GM23338 (cell line): ENCODE measurements at regions not wholly inside any gene's neighbourhood (a gene's known extent, or its start where the extent isn't known, plus 50 kb on each side); places are given as distances from the start of the nearest gene placed in this dataset.

Source experiments
- ATAC-seq: fragments of 200-7000 bp; cut with Tn5 transposase; 3 replicates; pipeline ENCODE4 v1.9.1; 2020
- DNase-seq: peaks from one replicate; pipeline ENCODE4 v3.0.0-alpha.2; 2015; ENCODE audit warnings: low spot score
- H2AFZ ChIP-seq: fragments of 200-600 bp; sonication (generic); 2 replicates; pipeline ENCODE4 v1.8.0; 2016; ENCODE audit warnings: antibody characterized with exemption, mild to moderate bottlenecking, moderate library complexity
- H3F3A ChIP-seq: fragments of 200-600 bp; sonication (generic); replicated peaks from 2 replicates; pipeline ENCODE4 v1.8.0; 2017; ENCODE audit warnings: antibody characterized with exemption, mixed run types, low read depth
- H3K27ac ChIP-seq: fragments of 200-600 bp; sonication (generic); 2 replicates; pipeline ENCODE4 v1.6.1; 2016; ENCODE audit warnings: low read depth
- H3K27me3 ChIP-seq: fragments of 200-600 bp; sonication (generic); 2 replicates; pipeline ENCODE4 v1.8.0; 2016; ENCODE audit warnings: mild to moderate bottlenecking, mixed run types, moderate library complexity; ENCODE audit not compliant: insufficient read depth
- H3K36me3 ChIP-seq: fragments of 200-600 bp; sonication (generic); 2 replicates; pipeline ENCODE4 v1.8.0; 2016; ENCODE audit warnings: mild to moderate bottlenecking; ENCODE audit not compliant: insufficient read depth
- H3K4me1 ChIP-seq: fragments of 200-600 bp; sonication (generic); 2 replicates; pipeline ENCODE4 v1.8.0; 2016; ENCODE audit warnings: mild to moderate bottlenecking, moderate library complexity; ENCODE audit not compliant: insufficient read depth
- H3K4me2 ChIP-seq: fragments of 200-600 bp; sonication (generic); 2 replicates; pipeline ENCODE4 v1.7.1; 2017; ENCODE audit warnings: mixed run types
- H3K4me3 ChIP-seq: fragments of 200-600 bp; sonication (generic); 2 replicates; pipeline ENCODE4 v1.6.1; 2016; ENCODE audit warnings: mixed run types
- H3K79me2 ChIP-seq: fragments of 200-600 bp; sonication (generic); replicated peaks from 2 replicates; pipeline ENCODE4 v1.8.0; 2017; ENCODE audit warnings: mild to moderate bottlenecking; ENCODE audit not compliant: insufficient read depth
- H3K9me2 ChIP-seq: fragments of 200-600 bp; sonication (generic); 2 replicates; pipeline ENCODE4 v1.8.0; 2017; ENCODE audit not compliant: insufficient read depth
- H4K20me1 ChIP-seq: fragments of 200-600 bp; sonication (generic); replicated peaks from 2 replicates; pipeline ENCODE4 v1.8.0; 2017; ENCODE audit warnings: mild to moderate bottlenecking; ENCODE audit not compliant: insufficient read depth
- H3K27ac Mint-ChIP-seq: 2 replicates; pipeline ENCODE4 v1.8.0; 2020; ENCODE audit warnings: inconsistent platforms, mild to moderate bottlenecking, moderate library complexity, mixed read lengths
- H3K27me3 Mint-ChIP-seq: 3 replicates; pipeline ENCODE4 v1.8.0; 2022; ENCODE audit warnings: low read depth, mild to moderate bottlenecking, moderate library complexity, mixed read lengths, inconsistent platforms; ENCODE audit not compliant: insufficient read depth, poor library complexity
- H3K36me3 Mint-ChIP-seq: 3 replicates; pipeline ENCODE4 v1.8.0; 2021; ENCODE audit warnings: low read depth, mild to moderate bottlenecking, inconsistent platforms, moderate library complexity, mixed read lengths
- H3K4me1 Mint-ChIP-seq: 3 replicates; pipeline ENCODE4 v1.8.0; 2020; ENCODE audit warnings: mild to moderate bottlenecking, inconsistent platforms, mixed read lengths
- H3K4me3 Mint-ChIP-seq: 3 replicates; pipeline ENCODE4 v1.8.0; 2021; ENCODE audit warnings: moderate library complexity, mild to moderate bottlenecking, inconsistent platforms, mixed read lengths
- H3K9me3 Mint-ChIP-seq: 3 replicates; pipeline ENCODE4 v1.8.0; 2020; ENCODE audit warnings: moderate library complexity, mild to moderate bottlenecking, inconsistent platforms, mixed read lengths
- CTCF ChIP-seq, 2 experiments: fragments of 200-600 bp in 1 of 2; sonication (generic) in 1 of 2; conservative IDR thresholded peaks; 2 replicates each; pipeline versions ENCODE4 v1.5.1 to v1.6.1; 2016 to 2017; ENCODE audit warnings: antibody characterized with exemption in 2 of 2, low read depth in 2 of 2, mild to moderate bottlenecking in 2 of 2, moderate library complexity in 1 of 2
- EZH2 ChIP-seq: fragments of 200-600 bp; sonication (generic); IDR thresholded peaks from one replicate; pipeline ENCODE4 v1.8.0; 2017; ENCODE audit warnings: antibody characterized with exemption, mild to moderate bottlenecking, low read depth; ENCODE audit not compliant: unreplicated experiment
- JUNB ChIP-seq: IDR thresholded peaks from one replicate; pipeline ENCODE4 v1.6.1; 2016; ENCODE audit warnings: antibody characterized with exemption; ENCODE audit not compliant: unreplicated experiment
- POLR2AphosphoS5 ChIP-seq: IDR thresholded peaks from 2 replicates; pipeline ENCODE4 v1.6.1; 2016; ENCODE audit warnings: antibody characterized with exemption, low read depth
- ZNF331 ChIP-seq: fragments of 250-450 bp; sonication (Bioruptor Pico); IDR thresholded peaks from 2 replicates; pipeline ENCODE4 v1.5.0; 2020; ENCODE audit warnings: low read depth, mild to moderate bottlenecking, moderate library complexity
- TF ChIP-seq, protein P1 (sequence below): fragments of 250-450 bp; sonication (Bioruptor Pico); IDR thresholded peaks from 2 replicates; pipeline ENCODE4 v1.5.0; 2020; ENCODE audit warnings: mild to moderate bottlenecking, moderate library complexity
- TF ChIP-seq, protein P2 (sequence below): IDR thresholded peaks from one replicate; pipeline ENCODE4 v1.6.1; 2018; ENCODE audit warnings: antibody characterized with exemption; ENCODE audit not compliant: unreplicated experiment

DNA sequence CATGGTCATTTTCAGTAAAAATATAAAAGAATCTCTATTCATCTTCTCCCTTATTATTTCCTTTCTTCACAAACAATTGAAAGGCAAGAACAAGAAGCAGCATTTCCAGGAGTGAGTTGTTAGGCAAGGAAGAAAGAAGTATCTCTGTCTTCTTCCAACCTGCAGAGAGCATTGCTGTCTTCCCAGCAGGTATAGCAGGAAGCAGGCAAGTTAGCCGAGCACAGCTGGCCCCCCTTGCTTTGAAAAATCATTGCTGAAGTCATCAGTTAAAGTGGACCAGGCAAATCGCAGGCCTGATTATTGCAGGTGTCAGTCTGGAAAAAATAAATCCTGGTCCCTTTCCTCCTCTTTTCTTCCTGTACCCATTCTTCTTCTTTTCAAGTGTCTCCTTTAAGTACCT, 353.1 kb upstream of the BRINP1 start (continued):
- no peak for TF ChIP-seq CTCF (conservative IDR thresholded peaks at IDR 0.05; ENCODE audit: low read depth in 2 of 2)
- TF ChIP-seq, protein P1, sequence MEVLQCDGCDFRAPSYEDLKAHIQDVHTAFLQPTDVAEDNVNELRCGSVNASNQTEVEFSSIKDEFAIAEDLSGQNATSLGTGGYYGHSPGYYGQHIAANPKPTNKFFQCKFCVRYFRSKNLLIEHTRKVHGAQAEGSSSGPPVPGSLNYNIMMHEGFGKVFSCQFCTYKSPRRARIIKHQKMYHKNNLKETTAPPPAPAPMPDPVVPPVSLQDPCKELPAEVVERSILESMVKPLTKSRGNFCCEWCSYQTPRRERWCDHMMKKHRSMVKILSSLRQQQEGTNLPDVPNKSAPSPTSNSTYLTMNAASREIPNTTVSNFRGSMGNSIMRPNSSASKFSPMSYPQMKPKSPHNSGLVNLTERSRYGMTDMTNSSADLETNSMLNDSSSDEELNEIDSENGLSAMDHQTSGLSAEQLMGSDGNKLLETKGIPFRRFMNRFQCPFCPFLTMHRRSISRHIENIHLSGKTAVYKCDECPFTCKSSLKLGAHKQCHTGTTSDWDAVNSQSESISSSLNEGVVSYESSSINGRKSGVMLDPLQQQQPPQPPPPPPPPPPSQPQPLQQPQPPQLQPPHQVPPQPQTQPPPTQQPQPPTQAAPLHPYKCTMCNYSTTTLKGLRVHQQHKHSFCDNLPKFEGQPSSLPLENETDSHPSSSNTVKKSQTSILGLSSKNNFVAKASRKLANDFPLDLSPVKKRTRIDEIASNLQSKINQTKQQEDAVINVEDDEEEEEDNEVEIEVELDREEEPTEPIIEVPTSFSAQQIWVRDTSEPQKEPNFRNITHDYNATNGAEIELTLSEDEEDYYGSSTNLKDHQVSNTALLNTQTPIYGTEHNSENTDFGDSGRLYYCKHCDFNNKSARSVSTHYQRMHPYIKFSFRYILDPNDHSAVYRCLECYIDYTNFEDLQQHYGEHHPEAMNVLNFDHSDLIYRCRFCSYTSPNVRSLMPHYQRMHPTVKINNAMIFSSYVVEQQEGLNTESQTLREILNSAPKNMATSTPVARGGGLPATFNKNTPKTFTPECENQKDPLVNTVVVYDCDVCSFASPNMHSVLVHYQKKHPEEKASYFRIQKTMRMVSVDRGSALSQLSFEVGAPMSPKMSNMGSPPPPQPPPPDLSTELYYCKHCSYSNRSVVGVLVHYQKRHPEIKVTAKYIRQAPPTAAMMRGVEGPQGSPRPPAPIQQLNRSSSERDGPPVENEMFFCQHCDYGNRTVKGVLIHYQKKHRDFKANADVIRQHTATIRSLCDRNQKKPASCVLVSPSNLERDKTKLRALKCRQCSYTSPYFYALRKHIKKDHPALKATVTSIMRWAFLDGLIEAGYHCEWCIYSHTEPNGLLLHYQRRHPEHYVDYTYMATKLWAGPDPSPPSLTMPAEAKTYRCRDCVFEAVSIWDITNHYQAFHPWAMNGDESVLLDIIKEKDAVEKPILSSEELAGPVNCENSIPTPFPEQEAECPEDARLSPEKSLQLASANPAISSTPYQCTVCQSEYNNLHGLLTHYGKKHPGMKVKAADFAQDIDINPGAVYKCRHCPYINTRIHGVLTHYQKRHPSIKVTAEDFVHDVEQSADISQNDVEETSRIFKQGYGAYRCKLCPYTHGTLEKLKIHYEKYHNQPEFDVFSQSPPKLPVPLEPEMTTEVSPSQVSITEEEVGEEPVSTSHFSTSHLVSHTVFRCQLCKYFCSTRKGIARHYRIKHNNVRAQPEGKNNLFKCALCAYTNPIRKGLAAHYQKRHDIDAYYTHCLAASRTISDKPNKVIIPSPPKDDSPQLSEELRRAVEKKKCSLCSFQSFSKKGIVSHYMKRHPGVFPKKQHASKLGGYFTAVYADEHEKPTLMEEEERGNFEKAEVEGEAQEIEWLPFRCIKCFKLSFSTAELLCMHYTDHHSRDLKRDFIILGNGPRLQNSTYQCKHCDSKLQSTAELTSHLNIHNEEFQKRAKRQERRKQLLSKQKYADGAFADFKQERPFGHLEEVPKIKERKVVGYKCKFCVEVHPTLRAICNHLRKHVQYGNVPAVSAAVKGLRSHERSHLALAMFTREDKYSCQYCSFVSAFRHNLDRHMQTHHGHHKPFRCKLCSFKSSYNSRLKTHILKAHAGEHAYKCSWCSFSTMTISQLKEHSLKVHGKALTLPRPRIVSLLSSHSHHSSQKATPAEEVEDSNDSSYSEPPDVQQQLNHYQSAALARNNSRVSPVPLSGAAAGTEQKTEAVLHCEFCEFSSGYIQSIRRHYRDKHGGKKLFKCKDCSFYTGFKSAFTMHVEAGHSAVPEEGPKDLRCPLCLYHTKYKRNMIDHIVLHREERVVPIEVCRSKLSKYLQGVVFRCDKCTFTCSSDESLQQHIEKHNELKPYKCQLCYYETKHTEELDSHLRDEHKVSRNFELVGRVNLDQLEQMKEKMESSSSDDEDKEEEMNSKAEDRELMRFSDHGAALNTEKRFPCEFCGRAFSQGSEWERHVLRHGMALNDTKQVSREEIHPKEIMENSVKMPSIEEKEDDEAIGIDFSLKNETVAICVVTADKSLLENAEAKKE (CRISPR knock-in tag) = no peak
- TF ChIP-seq JUNB = no peak
- TF ChIP-seq POLR2AphosphoS5 = no peak

GRCh38 chr9:119712325-119712724, 343.1 kb upstream of the BRINP1 start:
- H3F3A ChIP-seq = no peaks in the 10 kb centered on the region
- Mint-ChIP-seq H3K36me3 (no peaks in the 10 kb centered on the region), H3K27ac (no peak overlapping the region; the same call in 1 of the 2 replicates), H3K4me1 (peaks cover 10% of the 10 kb centered on the region), H3K4me3 (no peak overlapping the region), H3K27me3 (no peaks in the 10 kb centered on the region), H3K9me3 (no peaks in the 10 kb centered on the region)
- H3K4me1 ChIP-seq = peaks cover 8% of the 10 kb centered on the region
- H2AFZ ChIP-seq = no peak overlapping the region
- no peaks in the 10 kb centered on the region for H3K9me2 ChIP-seq
- H4K20me1 ChIP-seq = no peaks in the 10 kb centered on the region
- H3K4me2 ChIP-seq = no peak overlapping the region
- H3K36me3 ChIP-seq = no peaks in the 10 kb centered on the region
- DNase-seq (no peak), ATAC-seq (no peak)
- no peak overlapping the region for H3K4me3 ChIP-seq
- no peaks in the 10 kb centered on the region for H3K27me3 ChIP-seq
- H3K79me2 ChIP-seq = no peaks in the 10 kb centered on the region
- no peak overlapping the region for H3K27ac ChIP-seq
- TF ChIP-seq, protein P2, sequence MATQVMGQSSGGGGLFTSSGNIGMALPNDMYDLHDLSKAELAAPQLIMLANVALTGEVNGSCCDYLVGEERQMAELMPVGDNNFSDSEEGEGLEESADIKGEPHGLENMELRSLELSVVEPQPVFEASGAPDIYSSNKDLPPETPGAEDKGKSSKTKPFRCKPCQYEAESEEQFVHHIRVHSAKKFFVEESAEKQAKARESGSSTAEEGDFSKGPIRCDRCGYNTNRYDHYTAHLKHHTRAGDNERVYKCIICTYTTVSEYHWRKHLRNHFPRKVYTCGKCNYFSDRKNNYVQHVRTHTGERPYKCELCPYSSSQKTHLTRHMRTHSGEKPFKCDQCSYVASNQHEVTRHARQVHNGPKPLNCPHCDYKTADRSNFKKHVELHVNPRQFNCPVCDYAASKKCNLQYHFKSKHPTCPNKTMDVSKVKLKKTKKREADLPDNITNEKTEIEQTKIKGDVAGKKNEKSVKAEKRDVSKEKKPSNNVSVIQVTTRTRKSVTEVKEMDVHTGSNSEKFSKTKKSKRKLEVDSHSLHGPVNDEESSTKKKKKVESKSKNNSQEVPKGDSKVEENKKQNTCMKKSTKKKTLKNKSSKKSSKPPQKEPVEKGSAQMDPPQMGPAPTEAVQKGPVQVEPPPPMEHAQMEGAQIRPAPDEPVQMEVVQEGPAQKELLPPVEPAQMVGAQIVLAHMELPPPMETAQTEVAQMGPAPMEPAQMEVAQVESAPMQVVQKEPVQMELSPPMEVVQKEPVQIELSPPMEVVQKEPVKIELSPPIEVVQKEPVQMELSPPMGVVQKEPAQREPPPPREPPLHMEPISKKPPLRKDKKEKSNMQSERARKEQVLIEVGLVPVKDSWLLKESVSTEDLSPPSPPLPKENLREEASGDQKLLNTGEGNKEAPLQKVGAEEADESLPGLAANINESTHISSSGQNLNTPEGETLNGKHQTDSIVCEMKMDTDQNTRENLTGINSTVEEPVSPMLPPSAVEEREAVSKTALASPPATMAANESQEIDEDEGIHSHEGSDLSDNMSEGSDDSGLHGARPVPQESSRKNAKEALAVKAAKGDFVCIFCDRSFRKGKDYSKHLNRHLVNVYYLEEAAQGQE = no peak
- TF ChIP-seq POLR2AphosphoS5 (no peak), ZNF331 (CRISPR knock-in tag) (no peak), EZH2 (no peak)
